IMR-90 (cell line): ENCODE measurements at regions not wholly inside any gene's neighbourhood (a gene's known extent, or its start where the extent isn't known, plus 50 kb on each side); places are given as distances from the start of the nearest gene placed in this dataset.

Experiments
- ATAC-seq: fragments of 200-7000 bp; cut with Tn5 transposase; 2 replicates; pipeline ENCODE4 v1.9.1; 2020; ENCODE audit warnings: low read depth, mild to moderate bottlenecking, moderate library complexity
- BruUV-seq: library from RNA; stranded (reverse); fragments of 400-500 nt; replicated peaks from 2 replicates; lab custom pipeline; 2021; lab: Mats Ljungman, UMichigan
- CTCF ChIA-PET: fragments of 300-600 bp; formaldehyde crosslinking; extraction: SDS; loops from one replicate; lab custom pipeline; 2021; ENCODE audit warnings: antibody characterized with exemption; lab: Yijun Ruan, JAX
- POLR2A ChIA-PET: fragments of 300-600 bp; sonication (Branson Sonifier 250); formaldehyde crosslinking; loops from one replicate; lab custom pipeline; 2022; ENCODE audit warnings: antibody characterized with exemption; ENCODE audit not compliant: unreplicated experiment; lab: Charles Lee
- DNase-seq: peaks from one replicate; pipeline ENCODE4 v3.0.0; 2013
- H2AFZ ChIP-seq: replicated peaks from 2 replicates; pipeline ENCODE3; 2013; ENCODE audit warnings: low read length, mild to moderate bottlenecking; ENCODE audit not compliant: poor library complexity
- H2AK5ac ChIP-seq: 2 replicates; pipeline ENCODE4 v1.6.1; 2013; ENCODE audit warnings: low read depth, low read length, inconsistent platforms
- H2AK9ac ChIP-seq: replicated peaks from 2 replicates; pipeline ENCODE3; 2013; ENCODE audit warnings: mild to moderate bottlenecking, low read depth, low read length, moderate library complexity; ENCODE audit not compliant: poor library complexity
- H2BK120ac ChIP-seq: 2 replicates; pipeline ENCODE4 v1.6.1; 2013; ENCODE audit warnings: low read depth, low read length, inconsistent platforms
- H2BK15ac ChIP-seq: 3 replicates; pipeline ENCODE4 v1.6.1; 2013; ENCODE audit warnings: low read depth, low read length, inconsistent platforms
- H2BK20ac ChIP-seq: 2 replicates; pipeline ENCODE4 v1.6.1; 2013; ENCODE audit warnings: low read depth, mild to moderate bottlenecking, inconsistent platforms, low read length, moderate library complexity
- H2BK5ac ChIP-seq: 2 replicates; pipeline ENCODE4 v1.6.1; 2013; ENCODE audit warnings: mild to moderate bottlenecking, low read depth, low read length, inconsistent platforms; ENCODE audit not compliant: poor library complexity, severe bottlenecking
- H3K14ac ChIP-seq: replicated peaks from 2 replicates; pipeline ENCODE4 v1.6.1; 2013; ENCODE audit warnings: low read depth, low read length, inconsistent platforms
- H3K18ac ChIP-seq: 2 replicates; pipeline ENCODE4 v1.6.1; 2013; ENCODE audit warnings: low read depth, low read length, control low read depth
- H3K23ac ChIP-seq: 2 replicates; pipeline ENCODE4 v1.6.1; 2013; ENCODE audit warnings: low read depth, low read length, inconsistent platforms
- H3K27ac ChIP-seq: 2 replicates; pipeline ENCODE4 v1.5.1; 2013; ENCODE audit warnings: mild to moderate bottlenecking, control low read depth, low read length; ENCODE audit not compliant: insufficient read depth
- H3K27me3 ChIP-seq: 2 replicates; pipeline ENCODE4 v1.6.1; 2013; ENCODE audit warnings: low read length; ENCODE audit not compliant: control insufficient read depth, insufficient read depth
- H3K36me3 ChIP-seq: 2 replicates; pipeline ENCODE4 v1.6.1; 2013; ENCODE audit warnings: low read length, mixed read lengths; ENCODE audit not compliant: control insufficient read depth, insufficient read depth
- H3K4ac ChIP-seq: 2 replicates; pipeline ENCODE4 v1.6.1; 2013; ENCODE audit warnings: low read depth, low read length, inconsistent platforms
- H3K4me1 ChIP-seq: 2 replicates; pipeline ENCODE4 v1.6.1; 2013; ENCODE audit warnings: low read length, mixed read lengths; ENCODE audit not compliant: control insufficient read depth, insufficient read depth
- H3K4me2 ChIP-seq: 2 replicates; pipeline ENCODE4 v1.6.1; 2013; ENCODE audit warnings: low read depth, mild to moderate bottlenecking, control low read depth, low read length, moderate library complexity
- H3K4me3 ChIP-seq: 2 replicates; pipeline ENCODE4 v1.5.1; 2013; ENCODE audit warnings: low read depth, mild to moderate bottlenecking, control low read depth, low read length, moderate library complexity; ENCODE audit not compliant: insufficient read depth
- H3K56ac ChIP-seq: 2 replicates; pipeline ENCODE4 v1.6.1; 2013; ENCODE audit warnings: low read length, inconsistent platforms; ENCODE audit not compliant: insufficient read depth; ENCODE audit errors: extremely low read depth
- H3K79me1 ChIP-seq, 2 experiments: 2 replicates each; pipeline ENCODE4 v1.6.1; 2013; ENCODE audit warnings: low read length in 2 of 2, inconsistent platforms in 1 of 2, low read depth in 1 of 2
- H3K9ac ChIP-seq: 2 replicates; pipeline ENCODE4 v1.6.1; 2013; ENCODE audit warnings: low read depth, low read length, control low read depth
- H3K9me1 ChIP-seq: 2 replicates; pipeline ENCODE4 v1.6.1; 2013; ENCODE audit warnings: low read length, inconsistent platforms; ENCODE audit not compliant: insufficient read depth
- H3K9me3 ChIP-seq: 2 replicates; pipeline ENCODE4 v1.6.1; 2013; ENCODE audit warnings: low read length; ENCODE audit not compliant: control insufficient read depth, insufficient read depth
- H4K20me1 ChIP-seq: 2 replicates; pipeline ENCODE4 v1.6.1; 2013; ENCODE audit warnings: low read length, inconsistent platforms; ENCODE audit not compliant: insufficient read depth
- H4K5ac ChIP-seq: 2 replicates; pipeline ENCODE4 v1.6.1; 2013; ENCODE audit warnings: mild to moderate bottlenecking, low read depth, low read length, control low read depth
- H4K8ac ChIP-seq, 2 experiments: 2 replicates each; pipeline ENCODE4 v1.6.1; 2013; ENCODE audit warnings: low read depth in 2 of 2, low read length in 2 of 2, control low read depth in 1 of 2, inconsistent platforms in 1 of 2
- H4K91ac ChIP-seq: 2 replicates; pipeline ENCODE4 v1.6.1; 2013; ENCODE audit warnings: low read depth, low read length, inconsistent platforms; ENCODE audit not compliant: insufficient read depth
- BHLHE40 ChIP-seq: fragments of 150-350 bp; IDR thresholded peaks from 2 replicates; pipeline ENCODE4 v1.6.1; 2016; ENCODE audit warnings: mild to moderate bottlenecking, low read depth, low read length
- CEBPB ChIP-seq: IDR thresholded peaks from 2 replicates; pipeline ENCODE4 v1.6.1; 2012; ENCODE audit warnings: low read depth, low read length, improper control_type of control experiment
- CHD1 ChIP-seq: IDR thresholded peaks from 2 replicates; pipeline ENCODE4 v1.6.1; 2012; ENCODE audit warnings: low read depth, low read length, improper control_type of control experiment
- CTCF ChIP-seq: conservative IDR thresholded peaks from 2 replicates; pipeline ENCODE4 v1.5.1; 2012; ENCODE audit warnings: mild to moderate bottlenecking, low read depth, low read length, improper control_type of control experiment
- ELK1 ChIP-seq: fragments of 150-350 bp; IDR thresholded peaks from 2 replicates; pipeline ENCODE4 v1.6.1; 2016; ENCODE audit warnings: low read depth, mild to moderate bottlenecking, low read length, moderate library complexity, borderline replicate concordance
- FOS ChIP-seq: fragments of 150-350 bp; IDR thresholded peaks from 2 replicates; pipeline ENCODE4 v1.6.1; 2016; ENCODE audit warnings: low read depth, low read length
- MAFK ChIP-seq: IDR thresholded peaks from 2 replicates; pipeline ENCODE4 v1.6.1; 2012; ENCODE audit warnings: low read depth, low read length, improper control_type of control experiment
- MAZ ChIP-seq: IDR thresholded peaks from 2 replicates; pipeline ENCODE4 v1.6.1; 2012; ENCODE audit warnings: low read depth, mild to moderate bottlenecking, low read length, improper control_type of control experiment, moderate library complexity, borderline replicate concordance
- MXI1 ChIP-seq: IDR thresholded peaks from 2 replicates; pipeline ENCODE4 v1.6.1; 2012; ENCODE audit warnings: low read depth, mild to moderate bottlenecking, low read length, moderate library complexity, borderline replicate concordance
- NFE2L2 ChIP-seq: fragments of 150-350 bp; IDR thresholded peaks from 2 replicates; pipeline ENCODE4 v1.6.1; 2016; ENCODE audit warnings: low read depth, mild to moderate bottlenecking, low read length
- POLR2A ChIP-seq: IDR thresholded peaks from 2 replicates; pipeline ENCODE4 v1.6.1; 2012; ENCODE audit warnings: mild to moderate bottlenecking, low read depth, low read length
- RAD21 ChIP-seq: IDR thresholded peaks from 2 replicates; pipeline ENCODE4 v1.6.1; 2012; ENCODE audit warnings: low read length, improper control_type of control experiment
- RCOR1 ChIP-seq: IDR thresholded peaks from 2 replicates; pipeline ENCODE4 v1.6.1; 2012; ENCODE audit warnings: mild to moderate bottlenecking, low read length, improper control_type of control experiment; ENCODE audit not compliant: insufficient replicate concordance
- RFX5 ChIP-seq: IDR thresholded peaks from 2 replicates; pipeline ENCODE4 v1.8.0; 2012; ENCODE audit warnings: low read depth, mild to moderate bottlenecking, low read length, moderate library complexity
- SMC3 ChIP-seq: fragments of 150-350 bp; IDR thresholded peaks from 2 replicates; pipeline ENCODE4 v1.6.1; 2016; ENCODE audit warnings: low read depth, mild to moderate bottlenecking, antibody characterized with exemption, low read length, moderate library complexity
- USF2 ChIP-seq: fragments of 150-350 bp; IDR thresholded peaks from 2 replicates; pipeline ENCODE4 v1.6.1; 2017; ENCODE audit warnings: mild to moderate bottlenecking, antibody characterized with exemption, low read length, low read depth
- WGBS, 2 experiments: methylation state at CpG; one replicate each; pipeline versions ENCODE4 v1.1.5 to v1.1.7; 2013; ENCODE audit warnings: missing lambda C conversion rate in 2 of 2; ENCODE audit not compliant: insufficient read length in 1 of 2; ENCODE audit errors: extremely low coverage in 2 of 2; 5-methylcytosine and 5-hydroxymethylcytosine counted together
- dilution Hi-C: fragments of 300-500 bp; cut with HindIII; formaldehyde crosslinking; loops from one replicate; pipeline ENCODE4 v1.14.3; 2018; ENCODE audit warnings: low sequenced_read_pairs; ENCODE audit not compliant: unreplicated experiment
- in situ Hi-C: fragments of 300-500 bp; cut with MboI; formaldehyde crosslinking; loops from 3 replicates; pipeline ENCODE4 v1.14.3; 2019; ENCODE audit warnings: low sequenced_read_pairs, inconsistent platforms, mixed read lengths
- intact Hi-C: fragments of 100-400 bp; cut with micrococcal nuclease; formaldehyde crosslinking; loops from 2 replicates; pipeline ENCODE4 v1.10.0; 2022

- Histone ChIP-seq H3K36me3 (no peaks in the 10 kb centered on the region), H4K91ac (no peak overlapping the region), H3K79me1 (no peaks in the 10 kb centered on the region), H3K27me3 (no peaks in the 10 kb centered on the region), H3K9me3 (no peaks in the 10 kb centered on the region), H3K9ac (no peak overlapping the region), H4K20me1 (no peaks in the 10 kb centered on the region), H2BK15ac (no peak overlapping the region), H4K8ac (no peak overlapping the region), H3K9me1 (no peaks in the 10 kb centered on the region), H3K23ac (no peak overlapping the region), H2AFZ (no peak overlapping the region), H2AK9ac (no peak overlapping the region), H3K4ac (no peak overlapping the region), H3K14ac (no peak overlapping the region), H3K56ac (no peak overlapping the region), H2AK5ac (no peak overlapping the region), H4K5ac (no peak overlapping the region; the same call in 1 of the 2 replicates), H3K27ac (no peak overlapping the region), H3K4me2 (no peak overlapping the region), H3K4me1 (peaks cover 8% of the 10 kb centered on the region; the same call in 1 of the 2 replicates), H2BK5ac (no peak overlapping the region), H2BK120ac (no peak overlapping the region), H2BK20ac (no peak overlapping the region), H3K18ac (peak overlapping the region; percentile 47; the same call in 1 of the 2 replicates), H3K4me3 (no peak overlapping the region)
- TF ChIP-seq POLR2A (no peak), CHD1 (no peak), RFX5 (no peak), MAFK (no peak), BHLHE40 (no peak), USF2 (no peak), FOS (no peak), ELK1 (no peak), SMC3 (no peak), RCOR1 (no peak), MAZ (no peak), MXI1 (no peak), CEBPB (no peak), NFE2L2 (no peak), CTCF (no peak), RAD21 (no peak)
- ATAC-seq = no peak
- CTCF ChIA-PET = no interaction called here
- dilution Hi-C loops (no loop called here), in situ Hi-C loops (no loop called here), intact Hi-C loops (no loop called here)
- no CpG with 5 or more reads among the region's 2 CpGs for WGBS, 2 experiments
- POLR2A ChIA-PET = no interaction called here
- DNase-seq = peak; percentile 22
- no TSS peak for BruUV-seq
These were observed 674.8 kb downstream of the IQCM start for GRCh38 chr4:149140841-149141240.
